Ovary (tissue), 7 donors: ENCODE measurements at regions not wholly inside any gene's neighbourhood (a gene's known extent, or its start where the extent isn't known, plus 50 kb on each side); places are given as distances from the start of the nearest gene placed in this dataset.

Experiments used
- DNase-seq, 5 donors: peaks; one replicate each; pipeline ENCODE4 v3.0.0-alpha.2; 2019 to 2020
- H3K27ac ChIP-seq, 2 donors: fragments of 200-600 bp; one replicate each; pipeline versions ENCODE4 v1.5.1 to v1.8.0; 2019 to 2022
- H3K27me3 ChIP-seq: fragments of 200-600 bp; one replicate; pipeline ENCODE4 v1.8.0; 2022
- H3K36me3 ChIP-seq: fragments of 200-600 bp; sonication (generic); one replicate; pipeline ENCODE4 v1.5.1; 2019
- H3K4me1 ChIP-seq: one replicate; pipeline ENCODE4 v1.8.1; 2013; ENCODE audit warnings: mild to moderate bottlenecking, moderate library complexity; ENCODE audit not compliant: insufficient read depth
- H3K4me3 ChIP-seq: fragments of 200-600 bp; sonication (generic); one replicate; pipeline ENCODE4 v1.5.1; 2017
- H3K9me3 ChIP-seq, 2 donors: fragments of 200-600 bp in 1 of 2; sonication (generic) in 1 of 2; one replicate each; pipeline versions ENCODE4 v1.5.1 to v1.8.1; 2013 to 2019; ENCODE audit warnings: mild to moderate bottlenecking in 1 of 2, moderate library complexity in 1 of 2
- EP300 ChIP-seq: sonication (generic); formaldehyde crosslinking; IDR thresholded peaks from one replicate; pipeline ENCODE4 v1.6.1; 2017; ENCODE audit warnings: antibody characterized with exemption
- POLR2A ChIP-seq: fragments of 450-650 bp; IDR thresholded peaks from one replicate; pipeline ENCODE4 v1.6.1; 2017; ENCODE audit warnings: antibody characterized with exemption, mild to moderate bottlenecking, moderate library complexity
- WGBS, 3 donors: extraction: QIAGEN DNeasy Blood & Tissue Kit in 1 of 3; methylation state at CpG; one replicate each; pipeline versions ENCODE4 v1.1.5 to v1.1.7; 2013 to 2017; 5-methylcytosine and 5-hydroxymethylcytosine counted together
- intact Hi-C, 4 donors: fragments of 100-400 bp; cut with DNase I; formaldehyde crosslinking; loops; one replicate each; pipeline versions ENCODE4 v1.11.0 to v1.15.1; 2022 to 2023
- TF ChIP-seq, protein P1 (sequence below), 3 donors: fragments of 450-650 bp in 2 of 3; fragments of 200-600 bp in 1 of 3; IDR thresholded peaks; one replicate each; pipeline versions ENCODE4 v1.5.1 to v1.8.0; 2016 to 2022; ENCODE audit warnings: antibody characterized with exemption in 3 of 3, mild to moderate bottlenecking in 1 of 3
- donor health status: DM: no; HTN: no; CAD: no; lungs with moderate emphysema.
- donor health status: DM: no; HTN: no; CAD: no.
- donor health status: Bipolar disorder and iron deficiency.
- donor health status: DM: no; HTN: no; CAD: no.
- donor health status: DM: yes; HTN: yes; CAD: no.

- Histone ChIP-seq H3K4me1 (no peaks in the 10 kb centered on the region), H3K27ac (no peak overlapping the region)
- TF ChIP-seq EP300 (no peak), POLR2A (no peak)
- TF ChIP-seq, protein P1, sequence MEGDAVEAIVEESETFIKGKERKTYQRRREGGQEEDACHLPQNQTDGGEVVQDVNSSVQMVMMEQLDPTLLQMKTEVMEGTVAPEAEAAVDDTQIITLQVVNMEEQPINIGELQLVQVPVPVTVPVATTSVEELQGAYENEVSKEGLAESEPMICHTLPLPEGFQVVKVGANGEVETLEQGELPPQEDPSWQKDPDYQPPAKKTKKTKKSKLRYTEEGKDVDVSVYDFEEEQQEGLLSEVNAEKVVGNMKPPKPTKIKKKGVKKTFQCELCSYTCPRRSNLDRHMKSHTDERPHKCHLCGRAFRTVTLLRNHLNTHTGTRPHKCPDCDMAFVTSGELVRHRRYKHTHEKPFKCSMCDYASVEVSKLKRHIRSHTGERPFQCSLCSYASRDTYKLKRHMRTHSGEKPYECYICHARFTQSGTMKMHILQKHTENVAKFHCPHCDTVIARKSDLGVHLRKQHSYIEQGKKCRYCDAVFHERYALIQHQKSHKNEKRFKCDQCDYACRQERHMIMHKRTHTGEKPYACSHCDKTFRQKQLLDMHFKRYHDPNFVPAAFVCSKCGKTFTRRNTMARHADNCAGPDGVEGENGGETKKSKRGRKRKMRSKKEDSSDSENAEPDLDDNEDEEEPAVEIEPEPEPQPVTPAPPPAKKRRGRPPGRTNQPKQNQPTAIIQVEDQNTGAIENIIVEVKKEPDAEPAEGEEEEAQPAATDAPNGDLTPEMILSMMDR (IDR thresholded peaks at IDR 0.05) = no peak
These were observed 111.1 kb upstream of the MYCN start for GRCh38 chr2:15829091-15829801.

GRCh38 chr2:15829985-15830384 lies 110.4 kb upstream of the MYCN start:
- Histone ChIP-seq H3K4me1 (no peaks in the 10 kb centered on the region), H3K9me3 (no peaks in the 10 kb centered on the region), H3K27ac (no peak overlapping the region), H3K27me3 (no peaks in the 10 kb centered on the region), H3K36me3 (no peaks in the 10 kb centered on the region), H3K4me3 (no peak overlapping the region)
- intact Hi-C loops = no loop called here
- no peak for DNase-seq
- WGBS, 3 donors = 91 to 96% (median 95%) methylated on average over 2 of the region's 2 CpGs
- no peak for TF ChIP-seq EP300
- TF ChIP-seq, protein P1 (IDR thresholded peaks at IDR 0.05) = no peak
- no peak for TF ChIP-seq POLR2A

More at GRCh38 chr2:15829091-15829801, 111.1 kb upstream of the MYCN start:
- Histone ChIP-seq H3K27me3 (no peaks in the 10 kb centered on the region), H3K4me3 (no peak overlapping the region), H3K36me3 (no peaks in the 10 kb centered on the region), H3K9me3 (no peaks in the 10 kb centered on the region)
- intact Hi-C loops = no loop called here
- 93 to 95% (median 94%) methylated on average over 7 of the region's 7 CpGs for WGBS, 3 donors
- DNase-seq = no peak

DNA sequence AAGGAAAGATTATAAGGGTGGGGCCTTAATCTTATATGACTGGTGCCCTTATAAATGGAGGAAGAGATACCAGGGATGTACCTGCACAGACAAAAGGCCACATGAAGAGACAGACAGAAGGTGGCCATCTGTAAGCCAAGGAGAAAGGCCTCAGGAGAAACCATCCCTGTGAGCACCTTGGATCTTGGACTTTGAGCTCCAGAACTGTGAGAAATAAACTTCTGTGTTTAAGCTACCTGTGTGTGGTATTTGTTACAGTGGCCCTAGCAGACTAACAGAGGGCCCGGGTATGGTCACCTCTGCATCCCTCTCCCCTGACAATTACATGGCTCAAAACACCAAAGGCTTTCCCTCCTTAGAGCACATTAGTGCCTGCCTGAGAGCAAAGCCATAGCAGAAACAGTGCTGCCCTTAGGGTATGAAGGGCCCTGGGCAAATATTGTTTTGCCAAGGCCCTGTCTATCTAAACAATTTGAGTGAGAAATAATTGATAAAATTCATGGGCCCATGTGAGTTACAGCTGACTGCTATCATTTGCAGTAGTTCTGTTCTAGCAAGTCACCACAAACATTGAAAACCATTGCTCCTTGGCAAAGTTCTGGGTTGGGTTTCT lies 109.3 kb upstream of the MYCN start:
- TF ChIP-seq, protein P1 (IDR thresholded peaks at IDR 0.05) = no peak
- TF ChIP-seq EP300 (no peak), POLR2A (no peak)
- Histone ChIP-seq H3K36me3 (no peaks in the 10 kb centered on the region), H3K27me3 (no peaks in the 10 kb centered on the region), H3K27ac (no peak overlapping the region), H3K4me3 (no peak overlapping the region), H3K9me3 (no peaks in the 10 kb centered on the region), H3K4me1 (no peaks in the 10 kb centered on the region)
- no peak for DNase-seq
- 83 to 86% (median 85%) methylated on average over 1 of the region's 1 CpG for WGBS, 3 donors
- intact Hi-C loops = no loop called here

DNA sequence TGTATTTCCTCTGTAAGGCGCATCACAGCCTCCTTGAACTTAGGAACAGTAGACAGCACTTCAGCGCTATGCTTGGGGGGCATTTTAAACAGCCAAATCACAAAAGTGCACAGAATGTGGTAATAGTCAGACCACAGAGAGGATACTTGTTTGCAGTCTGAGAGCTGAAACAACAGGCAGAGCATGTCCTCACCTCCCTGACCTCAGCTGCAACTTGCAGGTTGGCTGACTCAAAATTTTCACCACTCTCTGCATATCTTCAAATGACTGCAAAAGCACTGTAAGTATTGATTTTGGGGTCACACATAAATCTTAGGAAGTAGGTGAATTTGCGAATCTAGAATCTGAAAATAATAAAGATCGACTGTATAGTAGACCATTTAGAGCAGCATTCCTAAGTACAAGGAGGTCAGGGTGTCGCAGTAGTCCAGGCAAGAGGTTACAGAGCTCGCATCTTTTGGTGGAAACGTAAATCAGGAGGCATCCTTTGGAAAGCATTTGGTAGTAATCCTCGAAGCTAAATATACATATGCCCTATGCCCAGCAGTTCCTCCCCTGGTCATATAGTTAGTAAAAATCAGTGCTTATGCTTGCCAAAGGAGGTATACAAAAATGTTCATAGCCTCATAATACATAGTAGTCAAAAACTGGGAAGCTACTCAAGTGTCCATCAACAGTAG lies 108.2 kb upstream of the MYCN start:
- Histone ChIP-seq H3K4me3 (no peak overlapping the region), H3K27ac (no peak overlapping the region), H3K4me1 (no peaks in the 10 kb centered on the region), H3K9me3 (no peaks in the 10 kb centered on the region), H3K36me3 (no peaks in the 10 kb centered on the region), H3K27me3 (no peaks in the 10 kb centered on the region)
- WGBS, 3 donors = 88 to 91% (median 88%) methylated on average over 8 of the region's 8 CpGs
- TF ChIP-seq EP300 (no peak), POLR2A (no peak)
- TF ChIP-seq, protein P1 (IDR thresholded peaks at IDR 0.05) = no peak
- intact Hi-C loops = no loop called here
- DNase-seq = no peak
